B cell (primary cell): ENCODE measurements at regions not wholly inside any gene's neighbourhood (a gene's known extent, or its start where the extent isn't known, plus 50 kb on each side); places are given as distances from the start of the nearest gene placed in this dataset.

Experiments
- ATAC-seq: fragments of 200-7000 bp; cut with Tn5 transposase; one replicate; pipeline ENCODE4 v1.10.0; 2021; ENCODE audit warnings: low read depth, mild to moderate bottlenecking, moderate number of reproducible peaks, moderate library complexity
- CTCF ChIA-PET: fragments of 350-600 bp; sonication (Branson Sonifier 250); formaldehyde crosslinking; loops from one replicate; lab custom pipeline; 2021; ENCODE audit warnings: antibody characterized with exemption, inconsistent platforms; lab: Charles Lee
- POLR2A ChIA-PET: fragments of 350-600 bp; sonication (Branson Sonifier 250); formaldehyde crosslinking; loops from one replicate; lab custom pipeline; 2021; ENCODE audit warnings: antibody characterized with exemption; lab: Charles Lee
- DNase-seq: peaks from one replicate; pipeline ENCODE4 v3.0.0; 2013
- H2AFZ ChIP-seq: 2 replicates; pipeline ENCODE4 v1.6.1; 2012; ENCODE audit warnings: mild to moderate bottlenecking, low read depth, low read length; ENCODE audit not compliant: insufficient read depth, poor library complexity, severe bottlenecking
- H3K27ac ChIP-seq, 2 donors: 1 replicate in 1 of 2; 2 replicates in 1 of 2; pipeline ENCODE4 v1.5.1; 2012 to 2013; ENCODE audit warnings: low read length in 2 of 2, mild to moderate bottlenecking in 2 of 2, moderate library complexity in 1 of 2
- H3K27me3 ChIP-seq, 4 experiments: fragments of 200-600 bp in 1 of 4; sonication (generic) in 1 of 4; replicated peaks in 1 of 4; 1 replicate in 2 of 4; 2 replicates in 2 of 4; pipeline versions ENCODE4 v1.6.1 to v1.7.0; 2013 to 2016; ENCODE audit warnings: low read length in 3 of 4, mild to moderate bottlenecking in 2 of 4, mixed read lengths in 1 of 4, moderate library complexity in 1 of 4; ENCODE audit not compliant: insufficient read depth in 4 of 4, control insufficient read depth in 3 of 4; ENCODE audit errors: control extremely low read depth in 1 of 4
- H3K36me3 ChIP-seq, 2 experiments: replicated peaks in 1 of 2; 1 replicate in 1 of 2; 2 replicates in 1 of 2; pipeline versions ENCODE4 v1.6.1 to v1.7.1; 2013; ENCODE audit warnings: low read length in 1 of 2; ENCODE audit not compliant: insufficient read depth in 2 of 2, control insufficient read depth in 1 of 2; ENCODE audit errors: control extremely low read depth in 1 of 2, extremely low read depth in 1 of 2
- H3K4me1 ChIP-seq, 2 donors: fragments of 200-600 bp in 1 of 2; sonication (generic) in 1 of 2; 1 replicate in 1 of 2; 2 replicates in 1 of 2; pipeline versions ENCODE4 v1.5.1 to v1.6.1; 2013 to 2017; ENCODE audit warnings: low read length in 2 of 2; ENCODE audit not compliant: control insufficient read depth in 2 of 2, insufficient read depth in 2 of 2
- H3K4me2 ChIP-seq: replicated peaks from 2 replicates; pipeline ENCODE3; 2012; ENCODE audit warnings: mild to moderate bottlenecking, low read depth, low read length; ENCODE audit not compliant: poor library complexity, severe bottlenecking
- H3K4me3 ChIP-seq, 5 experiments: fragments of 200-600 bp in 1 of 5; sonication (generic) in 1 of 5; 1 replicate in 3 of 5; 2 replicates in 2 of 5; pipeline versions ENCODE4 v1.5.1 to v1.7.0; 2011 to 2016; ENCODE audit warnings: low read length in 4 of 5, mild to moderate bottlenecking in 4 of 5, low read depth in 2 of 5, control low read depth in 1 of 5, moderate library complexity in 1 of 5; ENCODE audit not compliant: insufficient read depth in 1 of 5; ENCODE audit errors: control extremely low read depth in 1 of 5, extremely low read depth in 1 of 5
- H3K79me2 ChIP-seq: fragments of 200-600 bp; sonication (generic); one replicate; pipeline ENCODE4 v1.6.0; 2016; ENCODE audit warnings: low read length; ENCODE audit not compliant: control insufficient read depth, insufficient read depth
- H3K9ac ChIP-seq: fragments of 200-600 bp; sonication (generic); 2 replicates; pipeline ENCODE4 v1.6.1; 2017; ENCODE audit warnings: mild to moderate bottlenecking, low read length, moderate library complexity
- H3K9me3 ChIP-seq, 3 donors: one replicate each; pipeline versions ENCODE4 v1.6.1 to v1.7.1; 2013; ENCODE audit warnings: low read length in 2 of 3; ENCODE audit not compliant: control insufficient read depth in 2 of 3, insufficient read depth in 1 of 3; ENCODE audit errors: control extremely low read depth in 1 of 3
- H4K20me1 ChIP-seq: 2 replicates; pipeline ENCODE4 v1.6.0; 2012; ENCODE audit warnings: mild to moderate bottlenecking, low read length; ENCODE audit not compliant: insufficient read depth, control insufficient read depth, poor library complexity, severe bottlenecking
- H3K27ac Mint-ChIP-seq: one replicate; pipeline ENCODE4 v1.8.0; 2021; ENCODE audit warnings: mixed read lengths
- H3K27me3 Mint-ChIP-seq: one replicate; pipeline ENCODE4 v1.8.0; 2021; ENCODE audit warnings: mixed read lengths
- H3K4me1 Mint-ChIP-seq: one replicate; pipeline ENCODE4 v1.8.0; 2021; ENCODE audit warnings: mixed read lengths
- H3K4me3 Mint-ChIP-seq: one replicate; pipeline ENCODE4 v1.8.0; 2021; ENCODE audit warnings: mixed read lengths
- H3K9me3 Mint-ChIP-seq: one replicate; pipeline ENCODE4 v1.8.0; 2022; ENCODE audit warnings: mixed read lengths; ENCODE audit not compliant: insufficient read depth
- CTCF ChIP-seq: fragments of 200-600 bp; IDR thresholded peaks from one replicate; pipeline ENCODE4 v1.8.0; 2022; ENCODE audit warnings: antibody characterized with exemption, mild to moderate bottlenecking
- EZH2 ChIP-seq: IDR thresholded peaks from 2 replicates; pipeline ENCODE4 v1.6.1; 2012; ENCODE audit warnings: borderline replicate concordance, low read depth, mild to moderate bottlenecking, moderate library complexity, low read length; ENCODE audit not compliant: insufficient read depth, poor library complexity, severe bottlenecking
- WGBS: methylation state at CpG from one replicate; pipeline ENCODE4 v1.1.5; 2013; ENCODE audit warnings: missing lambda C conversion rate; ENCODE audit not compliant: insufficient coverage; 5-methylcytosine and 5-hydroxymethylcytosine counted together
- intact Hi-C: fragments of 100-400 bp; cut with micrococcal nuclease; formaldehyde crosslinking; loops from one replicate; pipeline ENCODE4 v1.10.0; 2022

GRCh38 chr21:39073717-39074116 lies 109.5 kb downstream of the PSMG1 start:
- Mint-ChIP-seq H3K9me3 (peaks cover 6% of the 10 kb centered on the region), H3K27ac (no peak overlapping the region), H3K4me1 (no peaks in the 10 kb centered on the region), H3K4me3 (no peak overlapping the region), H3K27me3 (peaks cover 15% of the 10 kb centered on the region)
- Histone ChIP-seq H3K27me3 (no peaks in the 10 kb centered on the region), H2AFZ (no peak overlapping the region), H3K4me2 (no peak overlapping the region), H3K4me3 (no peak overlapping the region), H4K20me1 (no peaks in the 10 kb centered on the region), H3K79me2 (no peaks in the 10 kb centered on the region), H3K9ac (no peak overlapping the region), H3K36me3 (no peaks in the 10 kb centered on the region), H3K4me1 (no peaks in the 10 kb centered on the region), H3K27ac (no peak overlapping the region), H3K9me3 (peaks cover 0 to 3% (median 1%) of the 10 kb centered on the region in 3 donors)
- ChIA-PET POLR2A (no interaction called here), CTCF (no interaction called here)
- 72% methylated on average over 3 of the region's 4 CpGs for WGBS
- no peak for TF ChIP-seq CTCF
- no peak for TF ChIP-seq EZH2
- DNase-seq (no peak), ATAC-seq (no peak)
- intact Hi-C loops = no loop called here

DNA sequence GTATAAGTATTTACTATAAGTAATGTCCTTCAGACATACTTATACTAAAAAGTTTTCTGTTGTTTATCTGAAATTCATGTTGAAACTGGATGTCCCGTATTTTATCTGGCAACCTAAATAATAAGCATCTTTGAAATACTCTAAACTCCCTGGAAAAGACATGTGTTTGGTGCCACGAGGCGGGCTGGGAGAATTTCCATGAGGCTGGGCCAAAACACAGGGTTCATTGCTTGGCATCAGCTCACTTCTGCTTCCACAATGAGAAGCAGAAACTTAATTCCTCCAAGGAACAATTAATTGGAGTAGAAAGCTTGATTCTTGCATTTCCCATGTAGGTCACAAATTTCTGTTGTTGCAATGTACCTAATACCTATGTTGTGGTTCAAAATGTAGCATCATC lies 110.2 kb downstream of the PSMG1 start:
- H3K27me3 Mint-ChIP-seq = peaks cover 8% of the 10 kb centered on the region
- CTCF ChIA-PET = no interaction called here
- no CpG with 5 or more reads among the region's 3 CpGs for WGBS

More for the DNA sequence above, 110.2 kb downstream of the PSMG1 start:
- no peaks in the 10 kb centered on the region for H3K27me3 ChIP-seq
- H3K9me3 Mint-ChIP-seq = peaks cover 6% of the 10 kb centered on the region
- TF ChIP-seq CTCF (no peak), EZH2 (no peak)
- no peaks in the 10 kb centered on the region for H3K79me2 ChIP-seq
- ATAC-seq (no peak), DNase-seq (no peak)
- H3K4me3 ChIP-seq = no peak overlapping the region
- peaks cover 0 to 3% (median 1%) of the 10 kb centered on the region in 3 donors for H3K9me3 ChIP-seq
- H4K20me1 ChIP-seq = no peaks in the 10 kb centered on the region
- no peaks in the 10 kb centered on the region for H3K4me1 ChIP-seq
- H3K4me1 Mint-ChIP-seq = no peaks in the 10 kb centered on the region
- POLR2A ChIA-PET = no interaction called here
- intact Hi-C loops = no loop called here
- no peak overlapping the region for H3K4me2 ChIP-seq
- H3K9ac ChIP-seq = no peak overlapping the region
- H2AFZ ChIP-seq = no peak overlapping the region
- H3K27ac Mint-ChIP-seq = no peak overlapping the region
- H3K4me3 Mint-ChIP-seq = no peak overlapping the region
- H3K27ac ChIP-seq = no peak overlapping the region
- no peaks in the 10 kb centered on the region for H3K36me3 ChIP-seq
